Left ventricle myocardium inferior (tissue), 1 donor: ENCODE measurements at regions not wholly inside any gene's neighbourhood (a gene's known extent, or its start where the extent isn't known, plus 50 kb on each side); places are given as distances from the start of the nearest gene placed in this dataset.

Experiments used
- DNase-seq: peaks from one replicate; pipeline ENCODE4 v3.0.0-alpha.2; 2020
- H3K27ac ChIP-seq: fragments of 200-600 bp; replicated peaks from 2 replicates; pipeline ENCODE4 v1.8.0; 2021
- H3K27me3 ChIP-seq: fragments of 200-600 bp; 2 replicates; pipeline ENCODE4 v1.8.0; 2021; ENCODE audit warnings: low read depth
- H3K36me3 ChIP-seq: fragments of 200-600 bp; 2 replicates; pipeline ENCODE4 v1.8.0; 2021
- H3K4me1 ChIP-seq: fragments of 200-600 bp; 2 replicates; pipeline ENCODE4 v1.8.0; 2021
- H3K4me3 ChIP-seq: fragments of 200-600 bp; 2 replicates; pipeline ENCODE4 v1.8.0; 2021; ENCODE audit warnings: mild to moderate bottlenecking, moderate library complexity
- H3K9me3 ChIP-seq: fragments of 200-600 bp; replicated peaks from 2 replicates; pipeline ENCODE4 v1.8.0; 2021
- intact Hi-C: fragments of 100-400 bp; cut with micrococcal nuclease; formaldehyde crosslinking; loops from one replicate; pipeline ENCODE4 v1.11.0; 2022
- TF ChIP-seq, protein P1 (sequence below): fragments of 200-600 bp; IDR thresholded peaks from 2 replicates; pipeline ENCODE4 v1.8.0; 2021; ENCODE audit warnings: antibody characterized with exemption, mild to moderate bottlenecking, borderline replicate concordance
- donor health status: DM: no; HTN: yes; CAD: no; lungs with severe emphysema.

DNA sequence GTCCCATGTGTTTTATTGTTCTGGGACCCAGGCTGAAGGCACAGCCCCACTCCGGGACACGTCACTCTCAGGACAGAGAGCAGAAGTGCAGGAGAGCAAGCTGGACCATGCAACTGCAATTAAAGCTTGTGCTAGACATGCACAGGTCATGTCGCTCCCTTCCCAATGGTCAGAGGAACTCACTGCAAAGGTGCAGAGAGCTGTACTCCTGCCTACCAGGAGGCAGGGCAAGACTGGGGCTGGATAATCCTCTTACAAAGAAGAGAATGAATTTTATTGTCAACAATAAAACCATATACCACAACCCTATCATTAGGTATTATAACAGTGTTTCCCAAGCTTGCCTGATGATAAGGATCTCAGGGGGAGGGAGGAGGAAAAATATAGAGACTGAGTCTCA lies 74.0 kb upstream of the NEK6 start:
- TF ChIP-seq, protein P1, sequence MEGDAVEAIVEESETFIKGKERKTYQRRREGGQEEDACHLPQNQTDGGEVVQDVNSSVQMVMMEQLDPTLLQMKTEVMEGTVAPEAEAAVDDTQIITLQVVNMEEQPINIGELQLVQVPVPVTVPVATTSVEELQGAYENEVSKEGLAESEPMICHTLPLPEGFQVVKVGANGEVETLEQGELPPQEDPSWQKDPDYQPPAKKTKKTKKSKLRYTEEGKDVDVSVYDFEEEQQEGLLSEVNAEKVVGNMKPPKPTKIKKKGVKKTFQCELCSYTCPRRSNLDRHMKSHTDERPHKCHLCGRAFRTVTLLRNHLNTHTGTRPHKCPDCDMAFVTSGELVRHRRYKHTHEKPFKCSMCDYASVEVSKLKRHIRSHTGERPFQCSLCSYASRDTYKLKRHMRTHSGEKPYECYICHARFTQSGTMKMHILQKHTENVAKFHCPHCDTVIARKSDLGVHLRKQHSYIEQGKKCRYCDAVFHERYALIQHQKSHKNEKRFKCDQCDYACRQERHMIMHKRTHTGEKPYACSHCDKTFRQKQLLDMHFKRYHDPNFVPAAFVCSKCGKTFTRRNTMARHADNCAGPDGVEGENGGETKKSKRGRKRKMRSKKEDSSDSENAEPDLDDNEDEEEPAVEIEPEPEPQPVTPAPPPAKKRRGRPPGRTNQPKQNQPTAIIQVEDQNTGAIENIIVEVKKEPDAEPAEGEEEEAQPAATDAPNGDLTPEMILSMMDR, result no peak
- Histone ChIP-seq H3K4me1 (no peaks in the 10 kb centered on the region), H3K27ac (no peak overlapping the region), H3K9me3 (peaks cover 7% of the 10 kb centered on the region), H3K4me3 (no peak overlapping the region), H3K27me3 (peaks cover 96% of the 10 kb centered on the region), H3K36me3 (no peaks in the 10 kb centered on the region)
- intact Hi-C loops, result no loop called here
- no peak for DNase-seq

DNA sequence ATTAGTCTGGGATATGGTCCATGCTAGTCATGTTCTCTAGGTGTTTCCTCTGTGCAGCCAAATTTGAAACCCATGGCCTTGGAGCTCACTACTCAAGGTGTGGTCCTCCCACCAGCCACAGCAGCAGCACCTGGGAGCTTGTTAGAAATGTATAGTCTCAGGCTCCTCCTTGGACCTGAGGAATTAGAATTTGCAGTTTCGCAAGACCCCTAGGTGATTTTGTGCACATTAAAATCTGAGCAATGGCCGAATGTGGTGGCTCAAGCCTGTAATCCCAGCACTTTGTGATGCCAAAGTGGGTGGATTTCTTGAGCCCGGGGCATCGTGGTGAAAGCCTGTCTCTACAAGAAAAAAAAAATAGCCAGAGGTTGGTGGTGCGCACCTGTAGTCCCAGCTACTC lies 72.3 kb upstream of the NEK6 start:
- Histone ChIP-seq H3K4me1 (no peaks in the 10 kb centered on the region), H3K4me3 (no peak overlapping the region), H3K9me3 (peaks cover 7% of the 10 kb centered on the region), H3K36me3 (no peaks in the 10 kb centered on the region), H3K27ac (no peak overlapping the region), H3K27me3 (peaks cover 82% of the 10 kb centered on the region)
- intact Hi-C loops, result no loop called here
- no peak for DNase-seq
- TF ChIP-seq, protein P1, result no peak

DNA sequence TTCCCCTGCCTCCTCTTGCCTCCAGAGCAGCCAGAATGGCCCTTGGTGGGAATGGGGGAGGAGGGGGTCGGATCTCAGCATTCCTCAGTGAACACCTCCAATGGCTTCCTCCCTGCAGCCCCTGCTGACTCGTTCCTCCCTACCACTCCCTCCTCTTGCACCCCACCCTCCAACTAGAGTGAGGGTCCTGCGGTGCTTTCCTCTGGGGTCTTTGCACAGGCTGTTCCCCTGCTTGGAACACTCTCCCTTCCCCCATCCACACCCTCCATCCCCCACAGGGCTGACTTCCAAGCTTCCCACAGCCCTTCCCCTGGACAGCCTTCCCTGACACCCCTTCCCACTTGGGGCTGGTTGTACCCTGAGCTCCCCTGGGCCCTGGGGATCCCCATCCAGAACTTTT lies 70.4 kb upstream of the NEK6 start:
- TF ChIP-seq, protein P1, result no peak
- intact Hi-C loops, result no loop called here

DNA sequence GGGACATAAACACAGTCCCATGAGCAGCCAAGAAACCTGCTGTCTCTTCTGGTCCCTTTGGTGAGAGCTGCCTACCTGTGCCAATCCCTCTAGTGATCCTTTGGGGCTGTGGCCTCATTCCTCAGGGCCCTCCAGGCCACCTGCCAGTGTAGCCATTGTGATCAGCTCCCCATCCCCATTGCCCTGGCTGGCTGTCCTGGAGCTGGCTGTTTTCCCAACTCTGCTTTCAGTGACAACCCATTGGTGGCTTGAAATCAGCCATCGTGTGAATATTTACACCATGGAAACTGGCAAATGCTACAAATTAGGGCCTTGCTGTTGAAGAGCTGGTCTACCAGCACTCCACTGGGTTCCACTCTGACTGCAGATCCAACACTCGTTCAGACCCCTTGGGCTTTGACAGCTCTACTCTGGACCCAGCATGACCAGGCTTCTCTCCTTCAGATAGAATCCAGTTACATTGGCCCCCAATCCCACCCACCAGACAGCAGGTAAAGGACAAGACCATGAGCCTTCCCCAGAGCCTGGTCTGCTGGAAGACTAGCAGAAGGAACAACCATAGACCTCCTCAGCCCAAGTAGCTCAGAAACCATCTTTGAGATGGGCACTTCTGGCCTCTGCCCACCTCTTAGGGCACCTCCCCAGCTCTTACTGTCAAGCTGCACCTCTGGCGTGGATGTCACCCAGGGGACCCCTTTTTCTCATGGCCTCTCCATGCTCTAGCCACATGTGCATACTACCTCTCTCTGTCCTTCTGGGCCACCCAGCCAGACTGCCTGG lies 69.2 kb upstream of the NEK6 start:
- Histone ChIP-seq H3K36me3 (no peaks in the 10 kb centered on the region), H3K4me3 (no peak overlapping the region), H3K27me3 (peaks cover 51% of the 10 kb centered on the region), H3K27ac (no peak overlapping the region), H3K9me3 (peaks cover 2% of the 10 kb centered on the region), H3K4me1 (no peaks in the 10 kb centered on the region)
- intact Hi-C loops, result no loop called here
- TF ChIP-seq, protein P1, result no peak
- DNase-seq, result no peak

More for the DNA sequence above, 70.4 kb upstream of the NEK6 start:
- no peak for DNase-seq
- Histone ChIP-seq H3K4me1 (no peaks in the 10 kb centered on the region), H3K36me3 (no peaks in the 10 kb centered on the region), H3K27ac (no peak overlapping the region), H3K9me3 (peaks cover 7% of the 10 kb centered on the region), H3K4me3 (no peak overlapping the region), H3K27me3 (peaks cover 63% of the 10 kb centered on the region)

DNA sequence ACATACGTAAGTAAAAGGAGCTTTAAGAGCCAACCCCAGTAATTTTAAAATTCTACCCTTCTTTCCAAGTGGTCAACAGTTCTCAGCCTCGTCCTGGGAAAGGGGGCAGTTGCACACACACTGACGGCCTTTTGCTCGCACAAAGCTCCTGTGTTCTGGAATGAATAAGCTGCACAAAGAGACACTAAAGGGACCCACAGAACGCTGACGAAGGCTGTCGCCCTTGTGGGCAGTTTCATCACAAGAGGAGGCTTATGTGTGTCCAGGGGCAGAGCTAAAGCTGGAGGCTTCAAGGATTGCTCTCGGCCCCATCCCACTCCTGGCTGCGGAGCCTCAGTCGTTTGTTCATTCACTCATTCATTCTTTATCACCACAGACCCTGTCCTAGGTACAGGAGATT lies 67.0 kb upstream of the NEK6 start:
- Histone ChIP-seq H3K9me3 (peaks cover 18% of the 10 kb centered on the region), H3K4me3 (no peak overlapping the region), H3K36me3 (no peaks in the 10 kb centered on the region), H3K4me1 (no peaks in the 10 kb centered on the region), H3K27me3 (peaks cover 30% of the 10 kb centered on the region), H3K27ac (no peak overlapping the region)
- intact Hi-C loops, result no loop called here
- DNase-seq, result no peak
- TF ChIP-seq, protein P1, result no peak
